GM23338 (cell line): ENCODE measurements at regions not wholly inside any gene's neighbourhood (a gene's known extent, or its start where the extent isn't known, plus 50 kb on each side); places are given as distances from the start of the nearest gene placed in this dataset.

ENCODE experiments used
- CREB1 ChIP-seq: fragments of 250-450 bp; sonication (Bioruptor Pico); IDR thresholded peaks from 2 replicates; pipeline ENCODE4 v1.5.0; 2020; ENCODE audit warnings: low read depth, mild to moderate bottlenecking, moderate library complexity
- CTCF ChIP-seq, 2 experiments: fragments of 200-600 bp in 1 of 2; sonication (generic) in 1 of 2; conservative IDR thresholded peaks; 2 replicates each; pipeline versions ENCODE4 v1.5.1 to v1.6.1; 2016 to 2017; ENCODE audit warnings: antibody characterized with exemption in 2 of 2, low read depth in 2 of 2, mild to moderate bottlenecking in 2 of 2, moderate library complexity in 1 of 2
- ETS1 ChIP-seq: IDR thresholded peaks from 2 replicates; pipeline ENCODE4 v1.6.1; 2016; ENCODE audit warnings: antibody characterized with exemption
- EZH2 ChIP-seq: fragments of 200-600 bp; sonication (generic); IDR thresholded peaks from one replicate; pipeline ENCODE4 v1.8.0; 2017; ENCODE audit warnings: antibody characterized with exemption, mild to moderate bottlenecking, low read depth; ENCODE audit not compliant: unreplicated experiment
- EZH2phosphoT487 ChIP-seq: fragments of 200-600 bp; sonication (generic); IDR thresholded peaks from one replicate; pipeline ENCODE4 v1.8.1; 2018; ENCODE audit warnings: antibody characterized with exemption; ENCODE audit not compliant: unreplicated experiment
- NANOG ChIP-seq: IDR thresholded peaks from 2 replicates; pipeline ENCODE4 v1.6.1; 2016; ENCODE audit warnings: antibody characterized with exemption, borderline replicate concordance
- POLR2AphosphoS5 ChIP-seq: IDR thresholded peaks from 2 replicates; pipeline ENCODE4 v1.6.1; 2016; ENCODE audit warnings: antibody characterized with exemption, low read depth
- ZNF114 ChIP-seq: fragments of 250-450 bp; sonication (Bioruptor Pico); IDR thresholded peaks from 2 replicates; pipeline ENCODE4 v1.5.0; 2020; ENCODE audit warnings: mild to moderate bottlenecking, moderate library complexity
- ZNF331 ChIP-seq: fragments of 250-450 bp; sonication (Bioruptor Pico); IDR thresholded peaks from 2 replicates; pipeline ENCODE4 v1.5.0; 2020; ENCODE audit warnings: low read depth, mild to moderate bottlenecking, moderate library complexity
- TF ChIP-seq, protein P1 (sequence below): IDR thresholded peaks from one replicate; pipeline ENCODE4 v1.6.1; 2018; ENCODE audit warnings: antibody characterized with exemption; ENCODE audit not compliant: unreplicated experiment

- TF ChIP-seq CTCF (conservative IDR thresholded peaks at IDR 0.05; ENCODE audit: low read depth in 2 of 2), result no peak
- no peak for TF ChIP-seq EZH2
- no peak for TF ChIP-seq POLR2AphosphoS5
- TF ChIP-seq ZNF331 (CRISPR knock-in tag), result no peak
- TF ChIP-seq EZH2phosphoT487, result no peak
- no peak for TF ChIP-seq CREB1 (CRISPR knock-in tag)
- TF ChIP-seq, protein P1, sequence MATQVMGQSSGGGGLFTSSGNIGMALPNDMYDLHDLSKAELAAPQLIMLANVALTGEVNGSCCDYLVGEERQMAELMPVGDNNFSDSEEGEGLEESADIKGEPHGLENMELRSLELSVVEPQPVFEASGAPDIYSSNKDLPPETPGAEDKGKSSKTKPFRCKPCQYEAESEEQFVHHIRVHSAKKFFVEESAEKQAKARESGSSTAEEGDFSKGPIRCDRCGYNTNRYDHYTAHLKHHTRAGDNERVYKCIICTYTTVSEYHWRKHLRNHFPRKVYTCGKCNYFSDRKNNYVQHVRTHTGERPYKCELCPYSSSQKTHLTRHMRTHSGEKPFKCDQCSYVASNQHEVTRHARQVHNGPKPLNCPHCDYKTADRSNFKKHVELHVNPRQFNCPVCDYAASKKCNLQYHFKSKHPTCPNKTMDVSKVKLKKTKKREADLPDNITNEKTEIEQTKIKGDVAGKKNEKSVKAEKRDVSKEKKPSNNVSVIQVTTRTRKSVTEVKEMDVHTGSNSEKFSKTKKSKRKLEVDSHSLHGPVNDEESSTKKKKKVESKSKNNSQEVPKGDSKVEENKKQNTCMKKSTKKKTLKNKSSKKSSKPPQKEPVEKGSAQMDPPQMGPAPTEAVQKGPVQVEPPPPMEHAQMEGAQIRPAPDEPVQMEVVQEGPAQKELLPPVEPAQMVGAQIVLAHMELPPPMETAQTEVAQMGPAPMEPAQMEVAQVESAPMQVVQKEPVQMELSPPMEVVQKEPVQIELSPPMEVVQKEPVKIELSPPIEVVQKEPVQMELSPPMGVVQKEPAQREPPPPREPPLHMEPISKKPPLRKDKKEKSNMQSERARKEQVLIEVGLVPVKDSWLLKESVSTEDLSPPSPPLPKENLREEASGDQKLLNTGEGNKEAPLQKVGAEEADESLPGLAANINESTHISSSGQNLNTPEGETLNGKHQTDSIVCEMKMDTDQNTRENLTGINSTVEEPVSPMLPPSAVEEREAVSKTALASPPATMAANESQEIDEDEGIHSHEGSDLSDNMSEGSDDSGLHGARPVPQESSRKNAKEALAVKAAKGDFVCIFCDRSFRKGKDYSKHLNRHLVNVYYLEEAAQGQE, result no peak
- TF ChIP-seq ETS1, result no peak
- TF ChIP-seq NANOG, result no peak
- no peak for TF ChIP-seq ZNF114 (CRISPR knock-in tag)
These were observed 121.7 kb downstream of the RASGEF1B start for GRCh38 chr4:81350040-81350439.
